ENCODE measurements at regions not wholly inside any gene's neighbourhood (a gene's known extent, or its start where the extent isn't known, plus 50 kb on each side); places are given as distances from the start of the nearest gene placed in this dataset.

DNA sequence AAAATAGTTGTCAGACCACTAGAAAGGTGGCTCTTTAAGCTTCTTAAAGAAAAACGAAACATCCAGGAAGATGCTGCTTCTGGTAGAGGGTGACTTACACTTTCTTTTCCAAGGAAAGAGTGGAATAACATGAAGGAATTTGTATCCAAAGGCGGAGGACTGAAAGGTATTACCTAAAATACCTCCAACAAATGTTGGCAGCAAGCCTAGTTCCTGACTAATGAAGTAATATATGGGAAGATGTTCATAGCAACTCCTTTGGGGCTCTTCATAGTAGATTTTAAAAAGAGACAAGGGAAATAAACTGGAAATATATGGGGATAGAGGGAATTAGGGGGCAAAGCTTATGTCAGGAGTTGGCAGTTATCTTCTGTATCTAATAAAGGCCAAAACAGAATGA lies 116.2 kb downstream of the AASDH start:
- no peak overlapping the region for H3K4me3 ChIP-seq (replicated peaks; ENCODE audit: low read depth, low read length)
- TF ChIP-seq, protein P1, sequence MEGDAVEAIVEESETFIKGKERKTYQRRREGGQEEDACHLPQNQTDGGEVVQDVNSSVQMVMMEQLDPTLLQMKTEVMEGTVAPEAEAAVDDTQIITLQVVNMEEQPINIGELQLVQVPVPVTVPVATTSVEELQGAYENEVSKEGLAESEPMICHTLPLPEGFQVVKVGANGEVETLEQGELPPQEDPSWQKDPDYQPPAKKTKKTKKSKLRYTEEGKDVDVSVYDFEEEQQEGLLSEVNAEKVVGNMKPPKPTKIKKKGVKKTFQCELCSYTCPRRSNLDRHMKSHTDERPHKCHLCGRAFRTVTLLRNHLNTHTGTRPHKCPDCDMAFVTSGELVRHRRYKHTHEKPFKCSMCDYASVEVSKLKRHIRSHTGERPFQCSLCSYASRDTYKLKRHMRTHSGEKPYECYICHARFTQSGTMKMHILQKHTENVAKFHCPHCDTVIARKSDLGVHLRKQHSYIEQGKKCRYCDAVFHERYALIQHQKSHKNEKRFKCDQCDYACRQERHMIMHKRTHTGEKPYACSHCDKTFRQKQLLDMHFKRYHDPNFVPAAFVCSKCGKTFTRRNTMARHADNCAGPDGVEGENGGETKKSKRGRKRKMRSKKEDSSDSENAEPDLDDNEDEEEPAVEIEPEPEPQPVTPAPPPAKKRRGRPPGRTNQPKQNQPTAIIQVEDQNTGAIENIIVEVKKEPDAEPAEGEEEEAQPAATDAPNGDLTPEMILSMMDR (IDR thresholded peaks at IDR 0.05; ENCODE audit: low read length, missing control alignments): no peak
- DNase-seq (ENCODE audit: low read depth): peak; percentile 18

DNA sequence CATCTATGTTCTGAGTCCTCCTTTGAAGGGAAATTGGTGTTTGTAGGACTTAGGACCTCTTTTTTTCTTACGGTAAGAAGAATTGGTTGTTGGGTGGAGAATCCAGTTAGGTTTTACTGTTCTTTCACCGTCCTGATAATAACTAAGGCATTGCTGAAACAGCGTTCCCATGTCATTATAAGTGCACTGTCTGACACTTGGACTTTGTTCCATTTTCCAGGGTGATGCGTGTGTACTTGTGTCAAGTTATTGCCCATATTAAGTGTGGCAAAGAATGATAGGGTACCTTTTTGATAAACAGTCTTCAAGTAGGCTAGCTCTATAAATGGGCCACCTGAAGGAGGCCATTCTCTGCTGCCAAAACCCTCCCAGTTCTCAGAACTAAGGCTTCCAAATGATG lies 119.7 kb downstream of the AASDH start:
- TF ChIP-seq, protein P1 (IDR thresholded peaks at IDR 0.05; ENCODE audit: low read length, missing control alignments): no peak
- no peak overlapping the region for H3K4me3 ChIP-seq (replicated peaks; ENCODE audit: low read depth, low read length)
- DNase-seq (ENCODE audit: low read depth): no peak

DNA sequence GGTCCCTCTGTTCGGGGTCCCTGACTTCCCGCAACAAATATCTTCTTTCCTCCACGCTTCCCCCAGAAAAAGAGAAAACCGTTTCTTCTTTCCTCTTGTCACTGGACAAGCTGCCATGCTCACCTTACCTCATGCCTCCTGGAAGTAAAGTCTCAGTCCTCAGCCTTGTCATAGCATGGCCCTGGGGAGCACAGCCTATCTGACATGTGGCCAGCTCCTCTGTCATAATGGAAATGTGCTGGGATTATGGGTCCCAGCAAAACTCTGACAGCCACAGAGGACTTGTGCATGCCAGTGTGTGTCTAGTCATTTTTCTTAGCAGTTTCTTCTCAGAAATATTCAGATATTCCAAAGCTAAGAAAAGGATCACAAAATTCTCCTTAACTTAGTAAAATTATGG lies 122.4 kb downstream of the AASDH start:
- H3K4me3 ChIP-seq (replicated peaks; ENCODE audit: low read depth, low read length): no peak overlapping the region
- TF ChIP-seq, protein P1 (IDR thresholded peaks at IDR 0.05; ENCODE audit: low read length, missing control alignments): no peak
- DNase-seq (ENCODE audit: low read depth): no peak

DNA sequence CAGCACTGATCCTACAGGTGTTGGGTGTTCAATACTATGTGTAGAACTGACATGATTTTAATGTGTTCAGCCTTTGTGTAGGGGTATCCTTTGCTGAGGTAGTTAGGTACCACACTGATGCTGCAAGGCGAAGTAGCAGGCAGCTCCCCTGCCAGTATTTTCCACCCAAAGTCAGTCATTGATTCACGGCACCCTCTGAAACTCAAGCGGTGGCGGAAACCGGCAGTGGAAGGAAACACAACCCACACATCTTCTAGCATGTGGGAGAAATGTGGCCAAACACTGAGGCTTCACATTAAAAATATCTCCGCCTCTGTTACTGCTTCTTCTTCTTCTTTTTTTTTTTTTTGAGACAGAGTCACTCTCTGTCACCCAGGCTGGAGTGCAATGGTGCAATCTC lies 126.3 kb downstream of the AASDH start:
- DNase-seq (ENCODE audit: low read depth): no peak
- TF ChIP-seq, protein P1 (IDR thresholded peaks at IDR 0.05; ENCODE audit: low read length, missing control alignments): no peak
- H3K4me3 ChIP-seq (replicated peaks; ENCODE audit: low read depth, low read length): no peak overlapping the region

DNA sequence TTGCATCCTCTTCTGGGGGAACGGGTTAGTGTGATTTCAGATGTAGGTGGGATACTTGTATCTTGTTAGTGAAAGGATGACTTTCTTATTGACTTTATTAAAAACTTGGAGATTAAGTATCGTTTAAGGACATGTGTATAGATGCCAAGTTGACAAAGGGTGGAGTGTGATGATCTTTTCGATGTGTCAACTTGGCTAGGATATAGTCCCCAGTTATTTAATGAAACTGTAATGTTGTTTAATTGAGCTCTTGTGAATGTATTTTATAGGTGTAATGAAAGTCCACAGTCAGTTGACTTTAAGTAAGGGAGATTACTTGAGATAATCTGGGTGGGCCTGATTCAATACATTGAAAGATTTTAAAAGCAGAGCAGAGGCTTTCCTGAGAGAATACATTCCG lies 127.0 kb downstream of the AASDH start:
- no peak for DNase-seq (ENCODE audit: low read depth)
- H3K4me3 ChIP-seq (replicated peaks; ENCODE audit: low read depth, low read length): no peak overlapping the region
- TF ChIP-seq, protein P1 (IDR thresholded peaks at IDR 0.05; ENCODE audit: low read length, missing control alignments): no peak

DNA sequence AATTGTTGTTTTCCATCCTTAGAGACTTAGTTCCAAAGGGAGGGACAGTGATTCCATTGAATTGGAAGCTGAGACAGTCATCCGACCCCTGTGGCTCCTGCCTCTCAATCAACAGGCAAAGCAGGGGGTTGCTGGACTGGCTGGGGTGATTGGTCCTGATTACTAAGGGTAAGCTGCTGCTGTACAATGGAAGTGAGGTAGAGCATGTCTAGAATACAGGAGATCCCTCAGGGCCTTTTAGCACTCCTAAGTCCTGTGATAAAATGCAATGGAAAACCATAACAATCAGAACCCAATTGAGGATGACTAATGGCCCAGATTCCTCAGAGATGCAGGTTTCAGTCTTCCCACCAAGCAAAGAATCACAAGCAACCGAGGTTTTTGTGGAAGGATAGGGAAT lies 127.6 kb downstream of the AASDH start:
- TF ChIP-seq, protein P1 (IDR thresholded peaks at IDR 0.05; ENCODE audit: low read length, missing control alignments): no peak
- no peak overlapping the region for H3K4me3 ChIP-seq (replicated peaks; ENCODE audit: low read depth, low read length)
- DNase-seq (ENCODE audit: low read depth): no peak

DNA sequence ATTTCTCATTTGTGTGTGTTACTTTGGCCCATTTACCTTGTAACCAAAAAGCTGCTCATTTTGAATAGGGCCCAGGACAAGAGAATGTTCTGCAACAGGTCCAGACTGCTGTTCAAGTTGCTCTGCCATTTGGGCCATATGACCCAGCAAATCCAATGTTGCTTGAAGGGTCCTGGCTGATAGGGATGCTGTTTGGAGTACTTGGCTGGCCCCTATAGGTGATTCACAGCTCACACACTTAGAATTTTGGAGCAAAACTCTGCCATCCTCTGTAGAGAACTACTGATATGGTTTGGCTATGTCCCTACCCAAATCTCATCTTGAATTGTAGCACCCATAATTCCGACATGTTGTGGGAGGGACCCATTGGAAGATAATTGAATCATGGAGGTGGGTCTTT lies 131.5 kb downstream of the AASDH start:
- peak; percentile 11 for DNase-seq (ENCODE audit: low read depth)
- no peak overlapping the region for H3K4me3 ChIP-seq (replicated peaks; ENCODE audit: low read depth, low read length)
- TF ChIP-seq, protein P1 (IDR thresholded peaks at IDR 0.05; ENCODE audit: low read length, missing control alignments): no peak

Measured in fibroblast of pulmonary artery (primary cell).